GM23338 (cell line): ENCODE measurements at regions not wholly inside any gene's neighbourhood (a gene's known extent, or its start where the extent isn't known, plus 50 kb on each side); places are given as distances from the start of the nearest gene placed in this dataset.
"Not testable (repeated sequence)": the region's sequence is repeated elsewhere in the genome, so short reads cannot be mapped to it uniquely, and the experiment has no call there.

Source experiments
- ATAC-seq: fragments of 200-7000 bp; cut with Tn5 transposase; 3 replicates; pipeline ENCODE4 v1.9.1; 2020
- DNase-seq: peaks from one replicate; pipeline ENCODE4 v3.0.0-alpha.2; 2015; ENCODE audit warnings: low spot score
- H2AFZ ChIP-seq: fragments of 200-600 bp; sonication (generic); 2 replicates; pipeline ENCODE4 v1.8.0; 2016; ENCODE audit warnings: antibody characterized with exemption, mild to moderate bottlenecking, moderate library complexity
- H3F3A ChIP-seq: fragments of 200-600 bp; sonication (generic); replicated peaks from 2 replicates; pipeline ENCODE4 v1.8.0; 2017; ENCODE audit warnings: antibody characterized with exemption, mixed run types, low read depth
- H3K27ac ChIP-seq: fragments of 200-600 bp; sonication (generic); 2 replicates; pipeline ENCODE4 v1.6.1; 2016; ENCODE audit warnings: low read depth
- H3K27me3 ChIP-seq: fragments of 200-600 bp; sonication (generic); 2 replicates; pipeline ENCODE4 v1.8.0; 2016; ENCODE audit warnings: mild to moderate bottlenecking, mixed run types, moderate library complexity; ENCODE audit not compliant: insufficient read depth
- H3K36me3 ChIP-seq: fragments of 200-600 bp; sonication (generic); 2 replicates; pipeline ENCODE4 v1.8.0; 2016; ENCODE audit warnings: mild to moderate bottlenecking; ENCODE audit not compliant: insufficient read depth
- H3K4me1 ChIP-seq: fragments of 200-600 bp; sonication (generic); 2 replicates; pipeline ENCODE4 v1.8.0; 2016; ENCODE audit warnings: mild to moderate bottlenecking, moderate library complexity; ENCODE audit not compliant: insufficient read depth
- H3K4me2 ChIP-seq: fragments of 200-600 bp; sonication (generic); 2 replicates; pipeline ENCODE4 v1.7.1; 2017; ENCODE audit warnings: mixed run types
- H3K4me3 ChIP-seq: fragments of 200-600 bp; sonication (generic); 2 replicates; pipeline ENCODE4 v1.6.1; 2016; ENCODE audit warnings: mixed run types
- H3K79me2 ChIP-seq: fragments of 200-600 bp; sonication (generic); replicated peaks from 2 replicates; pipeline ENCODE4 v1.8.0; 2017; ENCODE audit warnings: mild to moderate bottlenecking; ENCODE audit not compliant: insufficient read depth
- H3K9me2 ChIP-seq: fragments of 200-600 bp; sonication (generic); 2 replicates; pipeline ENCODE4 v1.8.0; 2017; ENCODE audit not compliant: insufficient read depth
- H4K20me1 ChIP-seq: fragments of 200-600 bp; sonication (generic); replicated peaks from 2 replicates; pipeline ENCODE4 v1.8.0; 2017; ENCODE audit warnings: mild to moderate bottlenecking; ENCODE audit not compliant: insufficient read depth
- H3K27ac Mint-ChIP-seq: 2 replicates; pipeline ENCODE4 v1.8.0; 2020; ENCODE audit warnings: inconsistent platforms, mild to moderate bottlenecking, moderate library complexity, mixed read lengths
- H3K27me3 Mint-ChIP-seq: 3 replicates; pipeline ENCODE4 v1.8.0; 2022; ENCODE audit warnings: low read depth, mild to moderate bottlenecking, moderate library complexity, mixed read lengths, inconsistent platforms; ENCODE audit not compliant: insufficient read depth, poor library complexity
- H3K36me3 Mint-ChIP-seq: 3 replicates; pipeline ENCODE4 v1.8.0; 2021; ENCODE audit warnings: low read depth, mild to moderate bottlenecking, inconsistent platforms, moderate library complexity, mixed read lengths
- H3K4me1 Mint-ChIP-seq: 3 replicates; pipeline ENCODE4 v1.8.0; 2020; ENCODE audit warnings: mild to moderate bottlenecking, inconsistent platforms, mixed read lengths
- H3K4me3 Mint-ChIP-seq: 3 replicates; pipeline ENCODE4 v1.8.0; 2021; ENCODE audit warnings: moderate library complexity, mild to moderate bottlenecking, inconsistent platforms, mixed read lengths
- H3K9me3 Mint-ChIP-seq: 3 replicates; pipeline ENCODE4 v1.8.0; 2020; ENCODE audit warnings: moderate library complexity, mild to moderate bottlenecking, inconsistent platforms, mixed read lengths
- CREB1 ChIP-seq: fragments of 250-450 bp; sonication (Bioruptor Pico); IDR thresholded peaks from 2 replicates; pipeline ENCODE4 v1.5.0; 2020; ENCODE audit warnings: low read depth, mild to moderate bottlenecking, moderate library complexity
- EZH2phosphoT487 ChIP-seq: fragments of 200-600 bp; sonication (generic); IDR thresholded peaks from one replicate; pipeline ENCODE4 v1.8.1; 2018; ENCODE audit warnings: antibody characterized with exemption; ENCODE audit not compliant: unreplicated experiment
- JUNB ChIP-seq: IDR thresholded peaks from one replicate; pipeline ENCODE4 v1.6.1; 2016; ENCODE audit warnings: antibody characterized with exemption; ENCODE audit not compliant: unreplicated experiment
- NANOG ChIP-seq: IDR thresholded peaks from 2 replicates; pipeline ENCODE4 v1.6.1; 2016; ENCODE audit warnings: antibody characterized with exemption, borderline replicate concordance
- POLR2AphosphoS5 ChIP-seq: IDR thresholded peaks from 2 replicates; pipeline ENCODE4 v1.6.1; 2016; ENCODE audit warnings: antibody characterized with exemption, low read depth
- ZNF114 ChIP-seq: fragments of 250-450 bp; sonication (Bioruptor Pico); IDR thresholded peaks from 2 replicates; pipeline ENCODE4 v1.5.0; 2020; ENCODE audit warnings: mild to moderate bottlenecking, moderate library complexity
- TF ChIP-seq, protein P1 (sequence below), 2 experiments: fragments of 200-600 bp in 1 of 2; sonication (generic) in 1 of 2; conservative IDR thresholded peaks; 2 replicates each; pipeline versions ENCODE4 v1.5.1 to v1.6.1; 2016 to 2017; ENCODE audit warnings: antibody characterized with exemption in 2 of 2, low read depth in 2 of 2, mild to moderate bottlenecking in 2 of 2, moderate library complexity in 1 of 2
- TF ChIP-seq, protein P2 (sequence below): fragments of 250-450 bp; sonication (Bioruptor Pico); IDR thresholded peaks from 2 replicates; pipeline ENCODE4 v1.5.0; 2020; ENCODE audit warnings: mild to moderate bottlenecking, moderate library complexity
- TF ChIP-seq, protein P3 (sequence below): IDR thresholded peaks from 2 replicates; pipeline ENCODE4 v1.6.1; 2016; ENCODE audit warnings: antibody characterized with exemption

DNA sequence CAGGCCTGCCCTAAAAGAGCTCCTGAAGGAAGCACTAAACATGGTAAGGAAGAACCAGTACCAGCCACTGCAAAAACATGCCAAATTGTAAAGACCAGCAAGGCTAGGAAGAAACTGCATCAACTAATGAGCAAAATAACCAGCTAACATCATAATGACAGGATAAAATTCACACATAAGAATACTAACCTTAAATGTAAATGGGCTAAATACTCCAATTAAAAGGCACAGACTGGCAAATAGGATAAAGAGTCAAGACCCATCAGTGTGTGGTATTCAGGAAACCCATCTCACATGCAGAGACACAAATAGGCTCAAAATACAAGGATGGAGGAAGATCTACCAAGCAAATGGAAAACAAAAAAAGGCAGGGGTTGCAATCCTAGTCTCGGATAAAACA lies 147.7 kb upstream of the KYNU start:
- H3K4me1 ChIP-seq, H3K27me3 ChIP-seq, H3K4me2 ChIP-seq, H3F3A ChIP-seq, H3K27ac ChIP-seq, H3K27ac Mint-ChIP-seq, H2AFZ ChIP-seq, H3K4me3 ChIP-seq, H3K27me3 Mint-ChIP-seq, H4K20me1 ChIP-seq, DNase-seq, H3K9me2 ChIP-seq, H3K4me1 Mint-ChIP-seq, H3K4me3 Mint-ChIP-seq, H3K36me3 ChIP-seq, H3K79me2 ChIP-seq, ATAC-seq: not testable (repeated sequence)
- Mint-ChIP-seq H3K9me3 (peaks cover 40% of the 10 kb centered on the region), H3K36me3 (peaks cover 35% of the 10 kb centered on the region)

DNA sequence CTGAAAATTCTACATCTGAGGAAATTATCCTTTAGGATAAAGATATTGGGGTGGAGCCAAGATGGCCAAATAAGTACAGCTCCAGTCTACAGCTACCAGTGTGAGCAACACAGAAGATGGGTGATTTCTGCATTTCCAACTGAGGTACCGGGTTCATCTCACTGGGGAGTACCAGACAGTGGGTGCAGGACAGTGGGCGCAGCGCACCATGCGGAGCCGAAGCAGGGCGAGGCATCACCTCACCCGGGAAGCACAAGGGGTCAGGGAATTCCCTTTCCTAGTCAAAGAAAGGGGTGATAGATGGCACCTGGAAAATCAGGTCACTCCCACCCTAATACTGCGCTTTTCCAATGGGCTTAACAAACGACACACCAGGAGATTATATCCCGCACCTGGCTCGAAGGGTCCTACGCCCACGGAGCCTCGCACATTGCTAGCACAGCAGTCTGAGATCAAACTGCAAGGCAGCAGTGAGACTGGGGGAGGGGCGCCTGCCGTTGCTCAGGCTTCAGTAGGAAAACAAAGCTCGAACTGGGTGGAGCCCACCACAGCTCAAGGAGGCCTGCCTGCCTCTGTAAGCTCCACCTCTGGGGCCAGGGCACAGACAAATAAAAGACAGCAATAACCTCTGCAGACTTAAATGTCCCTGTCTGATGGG lies 149.5 kb upstream of the KYNU start:
- not testable (repeated sequence) for H3K27me3 Mint-ChIP-seq, H4K20me1 ChIP-seq, H3K79me2 ChIP-seq, H3K36me3 ChIP-seq, H3K27ac ChIP-seq, H3K4me1 Mint-ChIP-seq, H3K27me3 ChIP-seq, DNase-seq, ATAC-seq, H3K4me2 ChIP-seq, H2AFZ ChIP-seq, H3K4me1 ChIP-seq, H3K9me2 ChIP-seq, H3K27ac Mint-ChIP-seq, H3K4me3 ChIP-seq, H3K4me3 Mint-ChIP-seq, H3F3A ChIP-seq
- Mint-ChIP-seq H3K9me3 (peaks cover 40% of the 10 kb centered on the region), H3K36me3 (peaks cover 35% of the 10 kb centered on the region)

DNA sequence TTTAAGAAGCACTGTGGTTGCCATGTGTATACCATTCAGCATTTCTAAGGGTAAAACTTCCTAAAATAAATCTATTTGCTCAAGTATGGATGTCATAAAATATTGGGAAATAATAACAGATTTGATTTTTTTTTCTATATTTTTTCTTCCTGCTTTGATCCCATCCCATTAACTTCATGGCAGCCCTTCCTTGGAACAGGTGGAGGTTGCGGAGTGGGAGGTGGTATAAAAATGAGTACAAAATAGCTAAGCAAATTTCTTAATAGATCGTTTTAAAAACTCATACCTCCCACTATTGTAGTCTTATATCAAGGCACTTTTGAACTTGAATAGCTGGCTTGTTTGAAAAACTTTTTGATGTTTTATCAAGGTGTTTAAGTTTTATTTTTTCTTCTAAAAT lies 152.1 kb upstream of the KYNU start:
- Histone ChIP-seq H3K27me3 (no peaks in the 10 kb centered on the region), H4K20me1 (no peaks in the 10 kb centered on the region), H3K36me3 (peaks cover 6% of the 10 kb centered on the region), H3K27ac (no peak overlapping the region), H3K79me2 (no peaks in the 10 kb centered on the region), H3K4me3 (no peak overlapping the region), H2AFZ (no peak overlapping the region), H3K4me2 (no peak overlapping the region), H3F3A (no peaks in the 10 kb centered on the region), H3K4me1 (peaks cover 22% of the 10 kb centered on the region), H3K9me2 (peaks cover 4% of the 10 kb centered on the region)
- DNase-seq (no peak), ATAC-seq (no peak)
- H3K27me3 Mint-ChIP-seq, result peaks cover 7% of the 10 kb centered on the region
- peaks cover 31% of the 10 kb centered on the region for H3K36me3 Mint-ChIP-seq
- no peak overlapping the region for H3K27ac Mint-ChIP-seq
- H3K9me3 Mint-ChIP-seq, result peaks cover 34% of the 10 kb centered on the region
- peaks cover 18% of the 10 kb centered on the region for H3K4me1 Mint-ChIP-seq
- no peak overlapping the region for H3K4me3 Mint-ChIP-seq
- no peak for TF ChIP-seq EZH2phosphoT487
- no peak for TF ChIP-seq NANOG
- TF ChIP-seq, protein P1, sequence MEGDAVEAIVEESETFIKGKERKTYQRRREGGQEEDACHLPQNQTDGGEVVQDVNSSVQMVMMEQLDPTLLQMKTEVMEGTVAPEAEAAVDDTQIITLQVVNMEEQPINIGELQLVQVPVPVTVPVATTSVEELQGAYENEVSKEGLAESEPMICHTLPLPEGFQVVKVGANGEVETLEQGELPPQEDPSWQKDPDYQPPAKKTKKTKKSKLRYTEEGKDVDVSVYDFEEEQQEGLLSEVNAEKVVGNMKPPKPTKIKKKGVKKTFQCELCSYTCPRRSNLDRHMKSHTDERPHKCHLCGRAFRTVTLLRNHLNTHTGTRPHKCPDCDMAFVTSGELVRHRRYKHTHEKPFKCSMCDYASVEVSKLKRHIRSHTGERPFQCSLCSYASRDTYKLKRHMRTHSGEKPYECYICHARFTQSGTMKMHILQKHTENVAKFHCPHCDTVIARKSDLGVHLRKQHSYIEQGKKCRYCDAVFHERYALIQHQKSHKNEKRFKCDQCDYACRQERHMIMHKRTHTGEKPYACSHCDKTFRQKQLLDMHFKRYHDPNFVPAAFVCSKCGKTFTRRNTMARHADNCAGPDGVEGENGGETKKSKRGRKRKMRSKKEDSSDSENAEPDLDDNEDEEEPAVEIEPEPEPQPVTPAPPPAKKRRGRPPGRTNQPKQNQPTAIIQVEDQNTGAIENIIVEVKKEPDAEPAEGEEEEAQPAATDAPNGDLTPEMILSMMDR (conservative IDR thresholded peaks at IDR 0.05; ENCODE audit: low read depth in 2 of 2), result no peak
- TF ChIP-seq ZNF114 (CRISPR knock-in tag), result no peak
- no peak for TF ChIP-seq CREB1
- TF ChIP-seq, protein P2, sequence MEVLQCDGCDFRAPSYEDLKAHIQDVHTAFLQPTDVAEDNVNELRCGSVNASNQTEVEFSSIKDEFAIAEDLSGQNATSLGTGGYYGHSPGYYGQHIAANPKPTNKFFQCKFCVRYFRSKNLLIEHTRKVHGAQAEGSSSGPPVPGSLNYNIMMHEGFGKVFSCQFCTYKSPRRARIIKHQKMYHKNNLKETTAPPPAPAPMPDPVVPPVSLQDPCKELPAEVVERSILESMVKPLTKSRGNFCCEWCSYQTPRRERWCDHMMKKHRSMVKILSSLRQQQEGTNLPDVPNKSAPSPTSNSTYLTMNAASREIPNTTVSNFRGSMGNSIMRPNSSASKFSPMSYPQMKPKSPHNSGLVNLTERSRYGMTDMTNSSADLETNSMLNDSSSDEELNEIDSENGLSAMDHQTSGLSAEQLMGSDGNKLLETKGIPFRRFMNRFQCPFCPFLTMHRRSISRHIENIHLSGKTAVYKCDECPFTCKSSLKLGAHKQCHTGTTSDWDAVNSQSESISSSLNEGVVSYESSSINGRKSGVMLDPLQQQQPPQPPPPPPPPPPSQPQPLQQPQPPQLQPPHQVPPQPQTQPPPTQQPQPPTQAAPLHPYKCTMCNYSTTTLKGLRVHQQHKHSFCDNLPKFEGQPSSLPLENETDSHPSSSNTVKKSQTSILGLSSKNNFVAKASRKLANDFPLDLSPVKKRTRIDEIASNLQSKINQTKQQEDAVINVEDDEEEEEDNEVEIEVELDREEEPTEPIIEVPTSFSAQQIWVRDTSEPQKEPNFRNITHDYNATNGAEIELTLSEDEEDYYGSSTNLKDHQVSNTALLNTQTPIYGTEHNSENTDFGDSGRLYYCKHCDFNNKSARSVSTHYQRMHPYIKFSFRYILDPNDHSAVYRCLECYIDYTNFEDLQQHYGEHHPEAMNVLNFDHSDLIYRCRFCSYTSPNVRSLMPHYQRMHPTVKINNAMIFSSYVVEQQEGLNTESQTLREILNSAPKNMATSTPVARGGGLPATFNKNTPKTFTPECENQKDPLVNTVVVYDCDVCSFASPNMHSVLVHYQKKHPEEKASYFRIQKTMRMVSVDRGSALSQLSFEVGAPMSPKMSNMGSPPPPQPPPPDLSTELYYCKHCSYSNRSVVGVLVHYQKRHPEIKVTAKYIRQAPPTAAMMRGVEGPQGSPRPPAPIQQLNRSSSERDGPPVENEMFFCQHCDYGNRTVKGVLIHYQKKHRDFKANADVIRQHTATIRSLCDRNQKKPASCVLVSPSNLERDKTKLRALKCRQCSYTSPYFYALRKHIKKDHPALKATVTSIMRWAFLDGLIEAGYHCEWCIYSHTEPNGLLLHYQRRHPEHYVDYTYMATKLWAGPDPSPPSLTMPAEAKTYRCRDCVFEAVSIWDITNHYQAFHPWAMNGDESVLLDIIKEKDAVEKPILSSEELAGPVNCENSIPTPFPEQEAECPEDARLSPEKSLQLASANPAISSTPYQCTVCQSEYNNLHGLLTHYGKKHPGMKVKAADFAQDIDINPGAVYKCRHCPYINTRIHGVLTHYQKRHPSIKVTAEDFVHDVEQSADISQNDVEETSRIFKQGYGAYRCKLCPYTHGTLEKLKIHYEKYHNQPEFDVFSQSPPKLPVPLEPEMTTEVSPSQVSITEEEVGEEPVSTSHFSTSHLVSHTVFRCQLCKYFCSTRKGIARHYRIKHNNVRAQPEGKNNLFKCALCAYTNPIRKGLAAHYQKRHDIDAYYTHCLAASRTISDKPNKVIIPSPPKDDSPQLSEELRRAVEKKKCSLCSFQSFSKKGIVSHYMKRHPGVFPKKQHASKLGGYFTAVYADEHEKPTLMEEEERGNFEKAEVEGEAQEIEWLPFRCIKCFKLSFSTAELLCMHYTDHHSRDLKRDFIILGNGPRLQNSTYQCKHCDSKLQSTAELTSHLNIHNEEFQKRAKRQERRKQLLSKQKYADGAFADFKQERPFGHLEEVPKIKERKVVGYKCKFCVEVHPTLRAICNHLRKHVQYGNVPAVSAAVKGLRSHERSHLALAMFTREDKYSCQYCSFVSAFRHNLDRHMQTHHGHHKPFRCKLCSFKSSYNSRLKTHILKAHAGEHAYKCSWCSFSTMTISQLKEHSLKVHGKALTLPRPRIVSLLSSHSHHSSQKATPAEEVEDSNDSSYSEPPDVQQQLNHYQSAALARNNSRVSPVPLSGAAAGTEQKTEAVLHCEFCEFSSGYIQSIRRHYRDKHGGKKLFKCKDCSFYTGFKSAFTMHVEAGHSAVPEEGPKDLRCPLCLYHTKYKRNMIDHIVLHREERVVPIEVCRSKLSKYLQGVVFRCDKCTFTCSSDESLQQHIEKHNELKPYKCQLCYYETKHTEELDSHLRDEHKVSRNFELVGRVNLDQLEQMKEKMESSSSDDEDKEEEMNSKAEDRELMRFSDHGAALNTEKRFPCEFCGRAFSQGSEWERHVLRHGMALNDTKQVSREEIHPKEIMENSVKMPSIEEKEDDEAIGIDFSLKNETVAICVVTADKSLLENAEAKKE, result no peak
- TF ChIP-seq POLR2AphosphoS5, result no peak
- TF ChIP-seq, protein P3, sequence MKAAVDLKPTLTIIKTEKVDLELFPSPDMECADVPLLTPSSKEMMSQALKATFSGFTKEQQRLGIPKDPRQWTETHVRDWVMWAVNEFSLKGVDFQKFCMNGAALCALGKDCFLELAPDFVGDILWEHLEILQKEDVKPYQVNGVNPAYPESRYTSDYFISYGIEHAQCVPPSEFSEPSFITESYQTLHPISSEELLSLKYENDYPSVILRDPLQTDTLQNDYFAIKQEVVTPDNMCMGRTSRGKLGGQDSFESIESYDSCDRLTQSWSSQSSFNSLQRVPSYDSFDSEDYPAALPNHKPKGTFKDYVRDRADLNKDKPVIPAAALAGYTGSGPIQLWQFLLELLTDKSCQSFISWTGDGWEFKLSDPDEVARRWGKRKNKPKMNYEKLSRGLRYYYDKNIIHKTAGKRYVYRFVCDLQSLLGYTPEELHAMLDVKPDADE, result no peak
- TF ChIP-seq JUNB, result no peak
